Stimulated activated CD4-positive, alpha-beta T cell treated with anti-CD3 and anti-CD28 coated beads, Interleukin-1b, Interleukin-23, amount 100 ng/mL, for 4 hours (primary cell): ENCODE measurements at regions not wholly inside any gene's neighbourhood (a gene's known extent, or its start where the extent isn't known, plus 50 kb on each side); places are given as distances from the start of the nearest gene placed in this dataset.

Source experiments
- DNase-seq, 2 donors: peaks; one replicate each; pipeline ENCODE4 v3.0.0-alpha.2; 2020; ENCODE audit warnings: low read depth in 2 of 2

- DNase-seq, result no peak
Observed at GRCh38 chr3:159761848-159762635, 226.6 kb upstream of the IL12A start.

- no peak for DNase-seq
Observed at GRCh38 chr3:159763011-159763601, 225.5 kb upstream of the IL12A start.

DNA sequence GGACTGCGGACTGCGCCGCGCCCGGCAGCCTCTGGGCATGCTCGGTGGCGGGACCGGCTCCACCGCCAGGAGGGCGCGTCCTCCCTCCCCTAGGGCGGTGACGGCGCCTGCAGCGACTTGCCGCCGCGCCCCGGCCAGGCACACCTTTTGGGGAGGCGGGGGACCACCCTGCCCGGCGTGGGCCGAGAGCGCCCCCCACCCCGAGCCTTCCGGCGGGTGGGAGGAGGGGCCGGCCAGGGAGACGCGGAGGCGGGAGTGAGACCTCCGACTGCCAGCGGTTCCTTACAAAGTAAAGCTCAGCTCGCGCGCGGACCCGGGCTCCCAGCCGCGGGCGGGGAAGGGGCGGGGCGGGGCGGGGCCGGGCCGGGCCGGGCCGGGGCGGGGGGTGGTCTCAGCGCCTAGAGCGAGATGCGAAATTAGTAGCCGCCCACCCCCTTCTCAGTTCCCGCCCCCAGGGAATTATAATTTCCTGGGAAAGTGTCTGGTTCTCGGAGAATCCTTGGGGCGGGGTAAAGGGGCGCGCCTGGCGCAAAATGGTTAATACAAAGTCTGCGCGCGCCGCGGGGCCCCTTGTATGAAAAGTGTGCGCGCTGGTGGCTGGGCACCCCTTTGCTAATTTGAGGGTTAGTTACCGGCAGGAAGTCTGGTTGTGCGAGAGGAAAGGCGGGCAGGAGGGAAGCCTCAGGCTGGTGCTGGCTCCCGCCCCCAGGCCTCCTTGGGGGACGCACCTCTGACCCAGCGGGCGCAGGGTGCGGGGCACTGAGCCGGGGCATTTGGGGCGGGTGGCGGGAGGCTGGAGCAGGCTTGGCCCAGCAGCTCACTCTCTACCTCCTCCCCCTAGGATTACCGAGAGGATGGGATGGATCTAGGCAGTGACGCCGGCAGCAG, 224.8 kb upstream of the IL12A start:
- DNase-seq, result no peak

GRCh38 chr3:159764490-159765029, 224.1 kb upstream of the IL12A start:
- no peak for DNase-seq

DNA sequence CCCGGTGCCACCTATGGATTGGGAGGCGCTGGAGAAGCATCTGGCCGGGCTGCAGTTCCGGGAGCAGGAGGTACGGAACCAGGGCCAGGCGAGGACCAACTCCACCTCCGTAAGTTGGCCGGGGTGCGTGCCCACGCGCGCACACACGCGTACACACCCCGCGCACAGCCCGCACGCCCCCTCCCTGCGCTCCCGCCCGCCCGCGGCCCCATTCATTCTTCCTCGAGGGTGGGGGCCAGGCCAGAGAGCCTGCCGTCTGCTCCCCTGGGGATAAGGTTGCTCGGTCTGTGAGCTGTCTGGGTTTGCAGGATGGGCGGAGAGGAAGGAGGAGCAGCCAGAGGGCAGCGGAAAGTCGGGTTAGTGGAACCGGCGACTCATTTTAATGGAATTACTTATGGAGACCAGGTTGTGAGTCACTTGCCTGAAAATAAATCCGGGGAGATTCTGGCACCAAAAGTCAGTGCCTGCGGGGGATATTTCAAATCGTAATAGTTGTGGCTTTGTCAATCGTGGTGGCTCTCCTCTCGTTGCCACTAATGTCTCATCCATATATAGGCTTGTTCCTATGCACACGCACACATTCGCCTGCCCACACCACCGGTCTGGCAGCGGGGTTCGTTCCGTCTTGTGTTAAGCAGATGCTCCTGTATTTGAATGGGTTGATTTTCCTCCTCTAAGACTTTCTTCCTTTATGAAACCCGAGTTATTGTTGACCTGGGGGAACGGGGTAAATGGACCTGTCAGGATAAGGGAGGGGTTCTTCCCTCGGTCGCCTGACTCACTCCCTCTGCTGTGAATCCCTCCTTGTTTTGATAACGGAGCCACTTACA, 223.4 kb upstream of the IL12A start:
- DNase-seq, result no peak

DNA sequence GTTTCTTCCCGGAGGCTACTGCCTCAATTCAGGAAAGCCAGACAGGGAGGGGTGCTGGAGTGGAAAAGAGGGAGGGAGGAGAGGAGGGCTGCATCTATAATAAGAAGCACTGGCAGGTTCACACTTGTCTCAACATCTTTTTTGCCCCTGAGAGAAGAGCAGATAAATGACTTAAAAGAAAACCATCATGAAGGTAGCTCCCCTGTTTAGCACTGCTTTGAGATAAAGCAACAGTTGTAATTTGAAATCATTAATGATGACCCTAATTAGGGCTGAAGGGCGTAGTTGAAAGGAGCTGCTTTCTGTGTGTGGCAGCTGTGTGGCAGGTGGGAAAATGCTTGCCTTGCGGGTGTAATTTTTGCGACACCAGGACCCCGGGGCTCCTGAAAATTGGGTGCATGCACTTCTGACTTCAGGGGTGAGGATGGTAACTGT, 222.8 kb upstream of the IL12A start:
- no peak for DNase-seq

- no peak for DNase-seq
Observed at GRCh38 chr3:159766563-159767185, 222.0 kb upstream of the IL12A start.

DNA sequence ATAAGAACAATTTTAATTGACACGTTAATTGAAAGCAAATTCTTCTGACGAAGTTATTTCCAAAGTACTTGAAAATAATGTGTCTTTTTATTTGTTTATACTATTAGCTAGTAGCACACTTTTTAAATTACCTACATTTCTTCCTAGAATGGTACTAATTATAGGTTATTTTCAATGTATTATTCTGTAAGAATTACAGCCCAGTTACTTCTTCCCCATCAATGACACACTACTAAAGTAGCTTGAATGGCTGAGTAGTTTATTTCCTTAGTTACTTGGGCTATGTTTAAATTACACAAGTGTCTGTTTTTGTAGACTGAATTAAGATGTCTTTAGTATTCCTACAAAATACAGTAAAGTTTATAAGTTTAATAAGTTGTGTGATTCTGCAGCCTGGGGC, 217.6 kb upstream of the IL12A start:
- no peak for DNase-seq

DNA sequence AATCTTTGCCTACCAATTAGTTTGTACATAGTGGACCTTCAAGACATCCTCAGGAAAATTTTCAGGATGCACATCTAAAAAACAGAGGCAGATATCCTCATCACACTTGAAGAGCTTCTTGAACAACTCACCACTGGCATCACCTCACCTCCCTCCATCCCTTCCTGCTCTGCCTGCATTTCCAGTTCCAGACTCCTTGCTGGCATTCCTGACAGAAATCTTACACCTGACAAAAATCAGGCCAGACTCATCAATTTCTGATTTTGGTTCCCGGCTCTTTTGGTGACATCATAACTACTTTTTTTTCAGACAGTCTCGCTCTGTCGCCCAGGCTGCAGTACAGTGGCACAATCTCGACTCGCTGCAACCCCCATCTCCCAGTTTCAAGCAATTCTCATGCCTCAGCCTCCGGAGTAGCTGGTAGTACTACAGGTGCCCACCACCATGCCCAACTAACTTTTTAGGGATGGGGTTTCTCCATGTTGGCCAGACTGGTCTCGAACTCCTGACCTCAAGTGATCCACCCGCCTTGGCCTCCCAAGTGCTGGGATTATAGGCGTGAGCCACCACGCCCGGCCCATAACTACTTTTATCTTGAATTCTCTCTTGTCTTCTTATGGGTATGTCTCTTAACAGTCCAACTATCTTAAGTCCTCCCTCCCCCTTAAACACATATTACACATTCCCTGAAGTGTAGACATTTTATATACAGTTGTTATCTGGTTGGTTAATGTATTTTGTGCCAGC, 216.6 kb upstream of the IL12A start:
- DNase-seq, result no peak

DNA sequence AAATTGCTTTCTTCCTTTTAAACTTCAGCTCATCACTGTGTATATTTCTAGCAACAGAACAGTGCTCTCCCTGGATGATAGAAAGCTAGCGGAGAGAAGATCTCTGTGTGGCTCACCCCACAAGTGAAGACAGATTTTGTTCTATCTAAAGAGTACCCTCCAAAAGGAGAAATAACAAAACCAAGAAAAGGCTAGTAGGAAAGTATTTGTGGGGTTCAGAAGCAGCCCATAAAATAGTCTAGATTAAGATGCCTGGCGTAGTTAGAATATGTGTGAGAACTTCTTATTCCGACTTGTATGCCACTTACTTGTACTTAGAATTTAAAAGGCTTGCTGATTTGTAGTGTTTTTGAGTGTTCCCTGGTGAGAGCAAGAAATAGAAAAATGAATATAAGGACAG, 214.9 kb upstream of the IL12A start:
- DNase-seq, result no peak

GRCh38 chr3:159775372-159775961, 213.2 kb upstream of the IL12A start:
- no peak for DNase-seq

- no peak for DNase-seq
Observed at GRCh38 chr3:159776779-159777178, 211.9 kb upstream of the IL12A start.

DNA sequence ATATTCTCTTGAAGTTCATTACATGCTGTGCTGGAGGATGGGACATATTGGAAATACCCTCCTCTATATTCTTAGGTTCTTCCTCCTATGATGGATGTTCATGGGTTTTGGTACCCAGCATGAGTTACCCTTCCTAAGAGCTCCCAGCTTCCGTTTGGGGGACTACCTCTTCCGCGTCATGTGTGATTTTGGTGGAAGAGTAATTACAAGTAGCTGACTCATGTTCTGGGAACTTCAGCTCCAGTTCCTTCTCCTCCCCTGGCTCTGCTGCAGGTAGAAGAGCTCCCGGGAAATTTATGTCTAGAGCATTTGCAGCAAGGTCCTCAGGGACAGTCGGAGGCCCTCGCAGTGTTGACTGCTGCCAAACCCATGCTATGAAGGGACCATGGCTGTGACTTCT, 208.8 kb upstream of the IL12A start:
- DNase-seq, result no peak

DNA sequence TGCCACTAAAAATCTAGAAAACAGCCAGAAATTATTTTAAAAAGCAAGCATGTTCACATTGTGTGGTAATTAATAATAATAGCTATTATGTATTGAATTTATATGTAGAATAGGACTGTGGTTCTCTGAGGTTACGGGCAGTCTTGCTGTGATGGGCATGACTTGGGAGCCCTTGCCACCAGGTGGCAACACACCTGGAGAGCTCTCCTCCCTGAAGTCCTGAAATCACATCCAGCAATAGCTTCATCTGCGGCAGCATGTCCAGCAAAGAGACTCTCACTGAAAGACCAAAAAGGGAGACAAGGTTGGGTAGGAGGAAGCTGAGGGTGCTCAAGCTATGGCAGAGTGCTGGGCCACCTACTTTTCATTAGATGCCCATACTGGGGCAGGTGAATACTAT, 206.8 kb upstream of the IL12A start:
- no peak for DNase-seq

DNA sequence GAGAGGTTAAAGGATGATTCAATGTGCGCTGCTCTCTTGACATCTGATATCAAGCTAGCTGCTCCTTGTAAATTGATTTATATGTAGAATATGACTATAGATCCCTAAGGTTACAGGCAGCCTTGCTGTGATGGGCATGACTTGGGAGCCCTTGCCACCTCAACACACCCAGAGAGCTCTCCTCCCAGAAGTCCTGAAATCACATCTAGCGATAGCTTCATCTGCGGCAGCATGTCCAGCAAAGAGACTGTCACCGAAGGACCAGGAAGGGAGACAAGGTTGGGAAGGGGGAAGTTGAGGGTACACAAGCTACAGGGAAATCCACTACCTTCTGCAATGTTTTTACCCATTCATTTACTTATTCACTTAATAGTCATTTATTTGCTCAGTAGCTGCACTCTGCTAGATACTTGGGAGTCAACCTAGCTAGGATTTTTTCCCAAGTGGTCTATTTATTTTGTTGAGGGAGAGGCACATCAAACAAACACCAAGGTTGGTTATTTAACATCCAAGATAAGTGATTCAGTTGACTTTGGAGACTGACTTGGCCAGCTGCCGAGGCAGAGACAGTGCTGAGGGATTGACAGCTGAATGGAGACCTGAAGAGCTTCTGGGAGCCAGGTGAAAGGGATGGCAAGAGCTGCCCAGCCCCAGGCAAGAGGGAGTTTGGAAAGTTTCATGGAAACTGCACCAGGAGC, 205.8 kb upstream of the IL12A start:
- no peak for DNase-seq

GRCh38 chr3:159783780-159784742, 204.6 kb upstream of the IL12A start:
- DNase-seq, result no peak

- no peak for DNase-seq
Observed at GRCh38 chr3:159785273-159785708, 203.3 kb upstream of the IL12A start.
